Body of pancreas (tissue), 4 donors: ENCODE measurements at regions not wholly inside any gene's neighbourhood (a gene's known extent, or its start where the extent isn't known, plus 50 kb on each side); places are given as distances from the start of the nearest gene placed in this dataset.

ENCODE experiments used
- POLR2A ChIP-seq, 3 donors: fragments of 450-650 bp; IDR thresholded peaks; one replicate each; pipeline ENCODE4 v1.6.1; 2016; ENCODE audit warnings: antibody characterized with exemption in 3 of 3, mild to moderate bottlenecking in 2 of 3
- TF ChIP-seq, protein P1 (sequence below), 7 experiments: fragments of 450-650 bp in 4 of 7; fragments of 200-600 bp in 3 of 7; sonication (generic) in 3 of 7; IDR thresholded peaks; one replicate each; pipeline ENCODE4 v1.5.1; 2016 to 2019; ENCODE audit warnings: antibody characterized with exemption in 7 of 7

GRCh38 chr1:103180660-103181059 is 72.3 kb upstream of the COL11A1 start:
- TF ChIP-seq, protein P1, sequence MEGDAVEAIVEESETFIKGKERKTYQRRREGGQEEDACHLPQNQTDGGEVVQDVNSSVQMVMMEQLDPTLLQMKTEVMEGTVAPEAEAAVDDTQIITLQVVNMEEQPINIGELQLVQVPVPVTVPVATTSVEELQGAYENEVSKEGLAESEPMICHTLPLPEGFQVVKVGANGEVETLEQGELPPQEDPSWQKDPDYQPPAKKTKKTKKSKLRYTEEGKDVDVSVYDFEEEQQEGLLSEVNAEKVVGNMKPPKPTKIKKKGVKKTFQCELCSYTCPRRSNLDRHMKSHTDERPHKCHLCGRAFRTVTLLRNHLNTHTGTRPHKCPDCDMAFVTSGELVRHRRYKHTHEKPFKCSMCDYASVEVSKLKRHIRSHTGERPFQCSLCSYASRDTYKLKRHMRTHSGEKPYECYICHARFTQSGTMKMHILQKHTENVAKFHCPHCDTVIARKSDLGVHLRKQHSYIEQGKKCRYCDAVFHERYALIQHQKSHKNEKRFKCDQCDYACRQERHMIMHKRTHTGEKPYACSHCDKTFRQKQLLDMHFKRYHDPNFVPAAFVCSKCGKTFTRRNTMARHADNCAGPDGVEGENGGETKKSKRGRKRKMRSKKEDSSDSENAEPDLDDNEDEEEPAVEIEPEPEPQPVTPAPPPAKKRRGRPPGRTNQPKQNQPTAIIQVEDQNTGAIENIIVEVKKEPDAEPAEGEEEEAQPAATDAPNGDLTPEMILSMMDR (IDR thresholded peaks at IDR 0.05): no peak
- TF ChIP-seq POLR2A (IDR thresholded peaks at IDR 0.05): no peak
